Sigmoid colon (tissue), 4 donors: ENCODE measurements at regions not wholly inside any gene's neighbourhood (a gene's known extent, or its start where the extent isn't known, plus 50 kb on each side); places are given as distances from the start of the nearest gene placed in this dataset.

Source experiments
- EP300 ChIP-seq, 4 donors: sonication (generic); formaldehyde crosslinking; IDR thresholded peaks; one replicate each; pipeline ENCODE4 v1.6.1; 2017; ENCODE audit warnings: antibody characterized with exemption in 4 of 4
- POLR2A ChIP-seq, 2 donors: fragments of 450-650 bp; IDR thresholded peaks; one replicate each; pipeline ENCODE4 v1.6.1; 2016; ENCODE audit warnings: antibody characterized with exemption in 2 of 2, mild to moderate bottlenecking in 2 of 2, moderate library complexity in 2 of 2
- POLR2AphosphoS5 ChIP-seq, 4 donors: sonication (generic); formaldehyde crosslinking; IDR thresholded peaks; one replicate each; pipeline ENCODE4 v1.6.1; 2017; ENCODE audit warnings: antibody characterized with exemption in 4 of 4
- TF ChIP-seq, protein P1 (sequence below), 4 experiments: fragments of 450-650 bp in 3 of 4; fragments of 200-600 bp in 1 of 4; IDR thresholded peaks; one replicate each; pipeline ENCODE4 v1.5.1; 2016 to 2019; ENCODE audit warnings: antibody characterized with exemption in 4 of 4, mild to moderate bottlenecking in 3 of 4, moderate library complexity in 2 of 4

DNA sequence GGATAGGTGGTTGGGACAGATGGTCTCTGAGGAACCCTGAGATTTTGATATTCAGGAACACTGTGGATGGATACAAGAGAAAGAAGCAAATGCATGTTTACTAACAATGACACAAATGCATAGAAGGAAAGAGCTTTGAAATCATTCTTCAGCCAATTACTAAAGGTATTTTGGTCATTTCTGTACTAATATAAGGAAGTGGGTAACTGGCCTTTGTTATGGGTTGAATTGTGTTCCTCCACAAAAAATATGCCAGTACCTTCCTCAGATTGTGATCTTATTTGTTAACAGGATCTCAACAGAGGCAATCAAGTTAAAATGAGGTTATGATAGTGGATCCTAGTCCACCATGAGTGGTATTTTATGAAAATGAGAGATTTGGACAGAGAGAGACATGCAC is 68.7 kb upstream of the KCNA3 start:
- TF ChIP-seq, protein P1, sequence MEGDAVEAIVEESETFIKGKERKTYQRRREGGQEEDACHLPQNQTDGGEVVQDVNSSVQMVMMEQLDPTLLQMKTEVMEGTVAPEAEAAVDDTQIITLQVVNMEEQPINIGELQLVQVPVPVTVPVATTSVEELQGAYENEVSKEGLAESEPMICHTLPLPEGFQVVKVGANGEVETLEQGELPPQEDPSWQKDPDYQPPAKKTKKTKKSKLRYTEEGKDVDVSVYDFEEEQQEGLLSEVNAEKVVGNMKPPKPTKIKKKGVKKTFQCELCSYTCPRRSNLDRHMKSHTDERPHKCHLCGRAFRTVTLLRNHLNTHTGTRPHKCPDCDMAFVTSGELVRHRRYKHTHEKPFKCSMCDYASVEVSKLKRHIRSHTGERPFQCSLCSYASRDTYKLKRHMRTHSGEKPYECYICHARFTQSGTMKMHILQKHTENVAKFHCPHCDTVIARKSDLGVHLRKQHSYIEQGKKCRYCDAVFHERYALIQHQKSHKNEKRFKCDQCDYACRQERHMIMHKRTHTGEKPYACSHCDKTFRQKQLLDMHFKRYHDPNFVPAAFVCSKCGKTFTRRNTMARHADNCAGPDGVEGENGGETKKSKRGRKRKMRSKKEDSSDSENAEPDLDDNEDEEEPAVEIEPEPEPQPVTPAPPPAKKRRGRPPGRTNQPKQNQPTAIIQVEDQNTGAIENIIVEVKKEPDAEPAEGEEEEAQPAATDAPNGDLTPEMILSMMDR (IDR thresholded peaks at IDR 0.05): no peak
- TF ChIP-seq EP300 (IDR thresholded peaks at IDR 0.05) (no peak), POLR2AphosphoS5 (IDR thresholded peaks at IDR 0.05) (no peak), POLR2A (IDR thresholded peaks at IDR 0.05) (no peak)
